ENCODE measurements at regions not wholly inside any gene's neighbourhood (a gene's known extent, or its start where the extent isn't known, plus 50 kb on each side); places are given as distances from the start of the nearest gene placed in this dataset.

- H3K36me3 ChIP-seq (replicated peaks in 1 of 2; ENCODE audit: insufficient read depth in 1 of 2, low read depth in 2 of 2): no peaks in the 10 kb centered on the region
- no peak overlapping the region for H3K27ac ChIP-seq
- no peak for TF ChIP-seq POLR2A (IDR thresholded peaks at IDR 0.05)
- H3K9me3 ChIP-seq: no peaks in the 10 kb centered on the region
- H3K4me1 ChIP-seq: no peaks in the 10 kb centered on the region
- DNase-seq (no peak), ATAC-seq (no peak)
- no peak overlapping the region for H3K4me3 ChIP-seq
- intact Hi-C loops (cut with DNase I): no loop called here
- no peaks in the 10 kb centered on the region for H3K27me3 ChIP-seq
- WGBS, 2 donors: 84 to 88% methylated on average over 3 of the region's 3 CpGs
Measured at GRCh38 chr13:80284290-80284689, 56.6 kb downstream of the SPRY2 start.

GRCh38 chr13:80278706-80279105 lies 62.2 kb downstream of the SPRY2 start:
- 80 to 94% methylated on average over 5 to 21 of the region's 25 CpGs for WGBS, 2 donors

GRCh38 chr13:80276371-80277289 lies 64.3 kb downstream of the SPRY2 start:
- WGBS, 2 donors: 72 to 79% methylated on average over 12 of the region's 12 CpGs
- no peak for TF ChIP-seq POLR2A (IDR thresholded peaks at IDR 0.05)
- no peak for TF ChIP-seq CTCF (IDR thresholded peaks at IDR 0.05)
- DNase-seq (peak in 1 of 4 donors; percentile 18), ATAC-seq (no peak)
- H3K27me3 ChIP-seq: no peaks in the 10 kb centered on the region
- H3K36me3 ChIP-seq (replicated peaks in 1 of 2; ENCODE audit: insufficient read depth in 1 of 2, low read depth in 2 of 2): no peaks in the 10 kb centered on the region
- no peak overlapping the region for H3K4me3 ChIP-seq
- H3K4me1 ChIP-seq: no peaks in the 10 kb centered on the region
- H3K27ac ChIP-seq: no peak overlapping the region
- intact Hi-C loops (cut with DNase I): no loop called here
- no peaks in the 10 kb centered on the region for H3K9me3 ChIP-seq

More at GRCh38 chr13:80278706-80279105, 62.2 kb downstream of the SPRY2 start:
- TF ChIP-seq POLR2A (IDR thresholded peaks at IDR 0.05) (no peak), CTCF (IDR thresholded peaks at IDR 0.05) (no peak)
- no peaks in the 10 kb centered on the region for H3K27me3 ChIP-seq
- intact Hi-C loops (cut with DNase I): no loop called here
- no peak overlapping the region for H3K4me3 ChIP-seq
- H3K9me3 ChIP-seq: no peaks in the 10 kb centered on the region
- no peak for DNase-seq
- H3K4me1 ChIP-seq: no peaks in the 10 kb centered on the region
- no peak for ATAC-seq
- H3K36me3 ChIP-seq (replicated peaks in 1 of 2; ENCODE audit: insufficient read depth in 1 of 2, low read depth in 2 of 2): no peaks in the 10 kb centered on the region
- H3K27ac ChIP-seq: no peak overlapping the region

GRCh38 chr13:80274643-80275042 lies 66.3 kb downstream of the SPRY2 start:
- Histone ChIP-seq H3K4me1 (no peaks in the 10 kb centered on the region), H3K4me3 (no peak overlapping the region), H3K27ac (no peak overlapping the region), H3K27me3 (no peaks in the 10 kb centered on the region), H3K36me3 (replicated peaks in 1 of 2; ENCODE audit: insufficient read depth in 1 of 2, low read depth in 2 of 2) (no peaks in the 10 kb centered on the region), H3K9me3 (no peaks in the 10 kb centered on the region)
- no peak for DNase-seq
- TF ChIP-seq CTCF (IDR thresholded peaks at IDR 0.05) (no peak), POLR2A (IDR thresholded peaks at IDR 0.05) (no peak)
- ATAC-seq: no peak
- intact Hi-C loops (cut with DNase I): no loop called here
- WGBS, 2 donors: 46 to 79% methylated on average over 1 of the region's 1 CpG

GRCh38 chr13:80273718-80274117 lies 67.2 kb downstream of the SPRY2 start:
- H3K27me3 ChIP-seq: no peaks in the 10 kb centered on the region
- WGBS, 2 donors: 83 to 92% methylated on average over 3 of the region's 3 CpGs
- no peak overlapping the region for H3K4me3 ChIP-seq
- intact Hi-C loops (cut with DNase I): no loop called here
- ATAC-seq (no peak), DNase-seq (no peak)
- no peaks in the 10 kb centered on the region for H3K4me1 ChIP-seq
- TF ChIP-seq CTCF (IDR thresholded peaks at IDR 0.05): no peak
- no peaks in the 10 kb centered on the region for H3K9me3 ChIP-seq
- no peaks in the 10 kb centered on the region for H3K36me3 ChIP-seq (replicated peaks in 1 of 2; ENCODE audit: insufficient read depth in 1 of 2, low read depth in 2 of 2)
- no peak overlapping the region for H3K27ac ChIP-seq
